ENCODE measurements at regions not wholly inside any gene's neighbourhood (a gene's known extent, or its start where the extent isn't known, plus 50 kb on each side); places are given as distances from the start of the nearest gene placed in this dataset.
"Not testable (repeated sequence)": the region's sequence is repeated elsewhere in the genome, so short reads cannot be mapped to it uniquely, and the experiment has no call there.

- no peak for DNase-seq
These were observed 74.2 kb upstream of the RASSF8 start for GRCh38 chr12:25884024-25884919.

- DNase-seq, result no peak
These were observed 73.6 kb upstream of the RASSF8 start for GRCh38 chr12:25884920-25885234.

GRCh38 chr12:25886396-25886795 is 72.1 kb upstream of the RASSF8 start:
- no peak for DNase-seq

GRCh38 chr12:25887367-25887766 is 71.1 kb upstream of the RASSF8 start:
- DNase-seq, result no peak

- DNase-seq, result no peak
These were observed 69.3 kb upstream of the RASSF8 start for GRCh38 chr12:25889185-25889584.

- not testable (repeated sequence) for DNase-seq
These were observed 67.4 kb upstream of the RASSF8 start for GRCh38 chr12:25891095-25891494.

- DNase-seq, result no peak
These were observed 63.7 kb upstream of the RASSF8 start for GRCh38 chr12:25894759-25895158.

GRCh38 chr12:25896981-25897380 is 61.5 kb upstream of the RASSF8 start:
- DNase-seq, result no peak

- DNase-seq, result no peak
These were observed 54.8 kb upstream of the RASSF8 start for GRCh38 chr12:25903603-25904245.

- DNase-seq, result no peak
These were observed 54.0 kb upstream of the RASSF8 start for GRCh38 chr12:25904442-25904841.

GRCh38 chr12:25906651-25907340 is 51.7 kb upstream of the RASSF8 start:
- DNase-seq, result no peak
